ENCODE measurements at regions not wholly inside any gene's neighbourhood (a gene's known extent, or its start where the extent isn't known, plus 50 kb on each side); places are given as distances from the start of the nearest gene placed in this dataset.

DNA sequence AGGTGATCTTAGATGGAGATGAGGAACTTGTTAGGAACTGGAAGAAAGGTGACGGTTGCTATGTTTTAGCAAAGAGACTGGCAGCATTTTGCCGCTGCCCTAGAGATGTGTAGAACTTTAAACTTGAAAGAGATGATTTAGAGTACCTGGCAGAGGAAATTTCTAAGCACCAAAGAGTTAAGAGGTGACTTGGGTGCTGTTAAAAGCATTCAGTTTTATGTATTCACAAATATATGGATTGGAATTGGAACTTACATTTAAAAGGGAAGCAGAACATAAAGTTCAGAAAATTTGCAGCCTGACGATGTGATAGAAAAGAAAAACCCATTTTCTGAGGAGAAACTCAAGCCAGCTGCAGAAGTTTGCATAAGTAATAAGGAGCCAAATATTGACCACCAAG lies 176.3 kb downstream of the MOXD1 start:
- Mint-ChIP-seq H3K27ac (peak overlapping the region in 1 of 8 donors; percentile 60), H3K27me3 (no peaks in the 10 kb centered on the region), H3K4me1 (no peaks in the 10 kb centered on the region), H3K4me3 (no peak overlapping the region), H3K9me3 (peaks cover 4 to 10% (median 5%) of the 10 kb centered on the region in 5 donors), H3K36me3 (no peaks in the 10 kb centered on the region)
- DNase-seq = no peak
- ChIA-PET POLR2A (no interaction called here), CTCF (no interaction called here)
- no peaks in the 10 kb centered on the region for H3K36me3 ChIP-seq (ENCODE audit: insufficient read depth, low read length)
- no peaks in the 10 kb centered on the region for H3K9me3 ChIP-seq (ENCODE audit: low read length)
- no peaks in the 10 kb centered on the region for H3K4me1 ChIP-seq (ENCODE audit: insufficient read depth, low read length)
- no peaks in the 10 kb centered on the region for H3K27me3 ChIP-seq (ENCODE audit: insufficient read depth, low read length, poor library complexity, severe bottlenecking)
- no peak overlapping the region for H3K4me3 ChIP-seq (ENCODE audit: low read length)
- H3K27ac ChIP-seq (ENCODE audit: low read depth, low read length) = no peak overlapping the region

DNA sequence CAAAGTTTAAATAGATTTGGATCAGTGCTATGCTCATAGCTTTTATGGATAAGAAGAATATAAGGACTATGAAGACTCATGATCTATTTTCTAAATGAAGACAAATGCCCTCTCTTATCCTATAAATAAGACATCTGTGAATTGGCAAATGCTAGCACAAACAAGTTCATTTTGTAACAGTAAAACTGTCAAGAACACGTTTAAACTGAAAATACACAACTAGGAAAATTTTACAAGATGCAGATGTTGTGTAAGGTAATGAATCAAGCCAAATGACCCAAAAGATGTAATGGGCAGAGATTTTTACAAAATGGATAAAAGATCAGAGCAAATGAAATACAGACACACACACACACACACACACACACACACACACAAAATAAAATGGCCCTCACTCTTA lies 180.5 kb downstream of the MOXD1 start:
- Mint-ChIP-seq H3K4me1 (no peaks in the 10 kb centered on the region), H3K27ac (no peak overlapping the region), H3K36me3 (no peaks in the 10 kb centered on the region), H3K27me3 (peaks cover 0 to 3% of the 10 kb centered on the region in 2 donors), H3K9me3 (peaks cover 4 to 7% (median 4%) of the 10 kb centered on the region in 5 donors), H3K4me3 (no peak overlapping the region)
- H3K4me1 ChIP-seq (ENCODE audit: insufficient read depth, low read length) = no peaks in the 10 kb centered on the region
- ChIA-PET POLR2A (no interaction called here), CTCF (no interaction called here)
- DNase-seq = no peak
- no peak overlapping the region for H3K4me3 ChIP-seq (ENCODE audit: low read length)
- no peaks in the 10 kb centered on the region for H3K27me3 ChIP-seq (ENCODE audit: insufficient read depth, low read length, poor library complexity, severe bottlenecking)
- no peaks in the 10 kb centered on the region for H3K36me3 ChIP-seq (ENCODE audit: insufficient read depth, low read length)
- H3K9me3 ChIP-seq (ENCODE audit: low read length) = no peaks in the 10 kb centered on the region
- no peak overlapping the region for H3K27ac ChIP-seq (ENCODE audit: low read depth, low read length)

DNA sequence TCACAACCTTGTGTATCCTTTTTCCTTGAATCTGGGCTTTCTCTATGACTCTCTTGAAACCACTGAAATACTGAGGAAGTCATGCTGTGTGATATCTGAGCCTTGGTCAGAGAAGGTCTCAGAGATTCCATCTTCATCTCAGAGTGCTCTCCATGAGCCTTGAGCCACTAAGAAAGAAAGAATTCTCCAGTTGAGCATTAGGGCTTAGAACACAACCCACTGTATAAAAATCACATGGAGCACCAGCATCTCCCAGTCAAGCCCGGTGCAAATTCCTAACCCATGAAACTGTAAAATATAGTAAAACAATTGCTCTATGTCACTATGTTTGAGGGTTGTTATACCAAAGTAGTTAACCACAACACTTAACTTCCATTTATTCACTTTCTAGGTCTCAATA lies 181.4 kb downstream of the MOXD1 start:
- no peak for DNase-seq
- ChIA-PET CTCF (no interaction called here), POLR2A (no interaction called here)
- Mint-ChIP-seq H3K4me1 (no peaks in the 10 kb centered on the region), H3K27ac (no peak overlapping the region), H3K36me3 (no peaks in the 10 kb centered on the region), H3K27me3 (peaks cover 0 to 10% of the 10 kb centered on the region in 2 donors), H3K4me3 (no peak overlapping the region), H3K9me3 (peaks cover 2 to 5% (median 4%) of the 10 kb centered on the region in 5 donors)
- H3K27ac ChIP-seq (ENCODE audit: low read depth, low read length) = no peak overlapping the region
- H3K9me3 ChIP-seq (ENCODE audit: low read length) = no peaks in the 10 kb centered on the region
- no peak overlapping the region for H3K4me3 ChIP-seq (ENCODE audit: low read length)
- H3K4me1 ChIP-seq (ENCODE audit: insufficient read depth, low read length) = no peaks in the 10 kb centered on the region
- no peaks in the 10 kb centered on the region for H3K27me3 ChIP-seq (ENCODE audit: insufficient read depth, low read length, poor library complexity, severe bottlenecking)
- H3K36me3 ChIP-seq (ENCODE audit: insufficient read depth, low read length) = no peaks in the 10 kb centered on the region

DNA sequence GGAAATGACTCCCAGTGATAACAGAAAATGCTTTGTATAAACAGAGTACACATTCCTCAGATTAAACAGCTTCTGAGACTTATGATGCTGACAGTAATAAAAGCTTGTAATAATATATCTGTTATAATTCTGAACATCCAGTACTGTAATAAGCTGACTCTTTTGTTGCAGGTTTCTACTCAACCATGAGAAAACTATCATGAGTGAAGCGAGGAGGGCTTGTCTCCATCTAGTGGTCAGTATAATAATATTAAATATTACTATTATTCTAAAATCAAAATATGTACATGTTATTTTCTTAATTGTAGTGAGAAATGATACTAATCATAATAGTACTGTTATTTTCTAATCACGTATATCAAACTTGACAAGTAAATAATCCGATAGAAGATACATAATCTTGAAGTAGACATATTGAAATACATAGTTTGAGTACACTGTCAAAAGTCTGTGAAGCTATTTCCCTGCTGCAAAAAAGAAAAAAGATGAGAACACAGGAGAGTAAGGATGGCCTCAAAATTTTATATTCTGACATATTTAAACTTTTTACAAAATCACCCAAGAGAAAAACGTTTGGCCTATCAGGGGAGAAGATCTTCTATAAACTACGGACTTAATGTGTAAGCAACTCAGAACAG lies 183.1 kb downstream of the MOXD1 start:
- ChIA-PET CTCF (interaction anchor here (0.8 to 1.3 kb wide), 2 partner anchors 61 to 436 kb away, joined by 3 read pairs; no protein-coding TSS in a partner anchor), POLR2A (no interaction called here)
- Mint-ChIP-seq H3K27me3 (peaks cover 0 to 12% of the 10 kb centered on the region in 2 donors), H3K36me3 (no peaks in the 10 kb centered on the region), H3K4me1 (no peaks in the 10 kb centered on the region), H3K4me3 (no peak overlapping the region), H3K9me3 (no peaks in the 10 kb centered on the region), H3K27ac (no peak overlapping the region)
- H3K36me3 ChIP-seq (ENCODE audit: insufficient read depth, low read length) = no peaks in the 10 kb centered on the region
- H3K27me3 ChIP-seq (ENCODE audit: insufficient read depth, low read length, poor library complexity, severe bottlenecking) = no peaks in the 10 kb centered on the region
- no peaks in the 10 kb centered on the region for H3K9me3 ChIP-seq (ENCODE audit: low read length)
- no peak for DNase-seq
- no peak overlapping the region for H3K27ac ChIP-seq (ENCODE audit: low read depth, low read length)
- H3K4me3 ChIP-seq (ENCODE audit: low read length) = no peak overlapping the region
- no peaks in the 10 kb centered on the region for H3K4me1 ChIP-seq (ENCODE audit: insufficient read depth, low read length)

DNA sequence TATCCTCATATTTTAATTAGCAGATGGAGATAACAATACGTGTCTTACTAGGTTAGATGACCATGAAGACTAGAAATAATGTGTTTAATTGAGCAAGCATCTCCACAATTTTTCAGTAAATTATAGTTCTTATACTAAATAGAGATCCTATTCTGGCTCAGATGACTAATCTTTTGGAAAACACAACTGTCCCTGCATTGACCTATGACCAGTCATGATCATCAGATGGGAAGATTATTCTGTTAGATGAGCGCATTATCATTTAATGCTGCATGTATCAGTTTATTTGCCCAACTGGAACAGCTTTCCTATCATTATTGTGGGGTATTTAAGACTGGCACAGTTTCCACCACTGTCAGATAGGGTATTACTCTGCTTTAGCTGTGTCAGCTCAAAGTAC lies 185.5 kb downstream of the MOXD1 start:
- Mint-ChIP-seq H3K27ac (no peak overlapping the region), H3K27me3 (peaks cover 0 to 15% of the 10 kb centered on the region in 2 donors), H3K9me3 (peaks cover 0 to 2% (median 0%) of the 10 kb centered on the region in 5 donors), H3K4me1 (no peaks in the 10 kb centered on the region), H3K36me3 (no peaks in the 10 kb centered on the region), H3K4me3 (no peak overlapping the region)
- H3K9me3 ChIP-seq (ENCODE audit: low read length) = no peaks in the 10 kb centered on the region
- ChIA-PET CTCF (no interaction called here), POLR2A (no interaction called here)
- H3K27ac ChIP-seq (ENCODE audit: low read depth, low read length) = no peak overlapping the region
- H3K4me3 ChIP-seq (ENCODE audit: low read length) = no peak overlapping the region
- no peaks in the 10 kb centered on the region for H3K27me3 ChIP-seq (ENCODE audit: insufficient read depth, low read length, poor library complexity, severe bottlenecking)
- no peaks in the 10 kb centered on the region for H3K4me1 ChIP-seq (ENCODE audit: insufficient read depth, low read length)
- DNase-seq = no peak
- H3K36me3 ChIP-seq (ENCODE audit: insufficient read depth, low read length) = no peaks in the 10 kb centered on the region

DNA sequence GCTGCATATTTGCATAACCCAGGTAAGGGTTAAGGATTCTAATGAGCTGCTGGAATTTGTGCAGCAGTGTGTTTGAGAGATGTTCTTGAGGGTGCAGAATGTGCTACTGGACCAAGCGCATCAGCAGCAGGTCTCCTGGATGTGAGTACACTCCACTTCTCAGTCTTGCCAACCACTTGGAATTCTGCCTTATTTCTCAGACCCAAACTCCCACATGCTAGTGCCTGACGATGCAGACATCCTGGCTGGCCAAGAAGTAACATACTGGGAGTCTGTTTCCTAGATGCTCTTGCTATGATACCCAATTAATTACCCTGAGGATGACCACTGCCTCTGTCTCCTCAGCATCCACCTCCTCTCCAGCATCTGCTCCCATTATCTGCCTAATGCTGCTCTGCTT lies 186.6 kb downstream of the MOXD1 start:
- H3K27me3 ChIP-seq (ENCODE audit: insufficient read depth, low read length, poor library complexity, severe bottlenecking) = no peaks in the 10 kb centered on the region

DNA sequence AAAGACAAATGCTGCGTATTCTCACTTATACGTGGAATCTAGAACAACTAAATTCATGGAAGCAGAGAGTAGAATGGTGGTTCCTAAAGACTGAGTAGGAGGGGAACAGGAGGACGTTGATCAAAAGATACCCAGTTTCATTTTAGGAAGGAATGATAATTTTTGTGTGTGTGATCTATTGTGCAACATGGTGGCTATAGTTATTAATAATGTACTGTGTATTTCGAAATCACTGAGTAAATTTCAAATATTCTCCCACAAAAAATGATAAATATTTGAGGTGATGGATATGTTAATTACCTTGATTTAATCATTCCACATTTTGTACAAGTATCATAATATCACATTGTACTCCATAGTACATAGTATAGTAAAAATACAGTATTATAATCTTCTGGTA lies 187.5 kb downstream of the MOXD1 start:
- Mint-ChIP-seq H3K4me1 (no peaks in the 10 kb centered on the region), H3K36me3 (no peaks in the 10 kb centered on the region), H3K27me3 (peaks cover 0 to 15% of the 10 kb centered on the region in 2 donors), H3K9me3 (peaks cover 0 to 2% (median 0%) of the 10 kb centered on the region in 5 donors), H3K27ac (no peak overlapping the region), H3K4me3 (no peak overlapping the region)
- Histone ChIP-seq H3K4me1 (ENCODE audit: insufficient read depth, low read length) (no peaks in the 10 kb centered on the region), H3K36me3 (ENCODE audit: insufficient read depth, low read length) (no peaks in the 10 kb centered on the region), H3K9me3 (ENCODE audit: low read length) (no peaks in the 10 kb centered on the region), H3K27ac (ENCODE audit: low read depth, low read length) (no peak overlapping the region), H3K27me3 (ENCODE audit: insufficient read depth, low read length, poor library complexity, severe bottlenecking) (no peaks in the 10 kb centered on the region), H3K4me3 (ENCODE audit: low read length) (no peak overlapping the region)
- no peak for DNase-seq
- CTCF ChIA-PET = no interaction called here
- POLR2A ChIA-PET = no interaction called here

More for the DNA sequence above, 186.6 kb downstream of the MOXD1 start:
- no peaks in the 10 kb centered on the region for H3K9me3 ChIP-seq (ENCODE audit: low read length)
- Mint-ChIP-seq H3K9me3 (peaks cover 0 to 2% (median 0%) of the 10 kb centered on the region in 5 donors), H3K36me3 (no peaks in the 10 kb centered on the region), H3K27me3 (peaks cover 0 to 15% of the 10 kb centered on the region in 2 donors), H3K4me3 (no peak overlapping the region), H3K27ac (no peak overlapping the region), H3K4me1 (no peaks in the 10 kb centered on the region)
- no peak overlapping the region for H3K27ac ChIP-seq (ENCODE audit: low read depth, low read length)
- ChIA-PET POLR2A (no interaction called here), CTCF (interaction anchor here (0.6 to 0.7 kb wide), 2 partner anchors 299 to 806 kb away, joined by 3 read pairs; no protein-coding TSS in a partner anchor)
- H3K4me3 ChIP-seq (ENCODE audit: low read length) = no peak overlapping the region
- DNase-seq = no peak
- no peaks in the 10 kb centered on the region for H3K4me1 ChIP-seq (ENCODE audit: insufficient read depth, low read length)
- no peaks in the 10 kb centered on the region for H3K36me3 ChIP-seq (ENCODE audit: insufficient read depth, low read length)

DNA sequence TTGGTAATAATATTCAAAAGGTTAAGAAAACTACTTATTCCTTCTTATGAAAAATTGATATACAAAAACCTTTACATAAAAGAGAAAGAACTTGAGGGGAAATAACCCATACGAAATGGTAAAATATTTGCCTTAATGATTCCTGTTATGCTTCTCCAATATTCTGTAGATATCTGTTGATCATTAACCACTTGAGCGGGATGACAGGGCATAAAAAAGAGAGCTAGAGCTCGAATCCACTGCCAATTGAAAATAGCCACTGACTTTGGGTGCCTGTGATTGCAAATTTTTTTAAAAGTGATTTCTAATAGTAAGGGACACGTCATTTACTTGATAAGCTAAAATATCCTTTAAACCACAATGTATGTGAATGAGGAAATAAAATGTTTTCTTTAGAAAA lies 188.1 kb downstream of the MOXD1 start:
- H3K4me3 ChIP-seq (ENCODE audit: low read length) = no peak overlapping the region
- Mint-ChIP-seq H3K36me3 (no peaks in the 10 kb centered on the region), H3K9me3 (peaks cover 0 to 2% (median 0%) of the 10 kb centered on the region in 5 donors), H3K4me3 (no peak overlapping the region), H3K4me1 (no peaks in the 10 kb centered on the region), H3K27ac (no peak overlapping the region), H3K27me3 (peaks cover 0 to 18% of the 10 kb centered on the region in 2 donors)
- ChIA-PET POLR2A (no interaction called here), CTCF (no interaction called here)
- no peaks in the 10 kb centered on the region for H3K4me1 ChIP-seq (ENCODE audit: insufficient read depth, low read length)
- no peaks in the 10 kb centered on the region for H3K27me3 ChIP-seq (ENCODE audit: insufficient read depth, low read length, poor library complexity, severe bottlenecking)
- H3K27ac ChIP-seq (ENCODE audit: low read depth, low read length) = no peak overlapping the region
- no peak for DNase-seq
- no peaks in the 10 kb centered on the region for H3K9me3 ChIP-seq (ENCODE audit: low read length)
- no peaks in the 10 kb centered on the region for H3K36me3 ChIP-seq (ENCODE audit: insufficient read depth, low read length)

Measured in CD8-positive, alpha-beta memory T cell (primary cell).